CD4-positive, alpha-beta T cell treated with Interleukin-1 beta for 1 hour (primary cell): ENCODE measurements at regions not wholly inside any gene's neighbourhood (a gene's known extent, or its start where the extent isn't known, plus 50 kb on each side); places are given as distances from the start of the nearest gene placed in this dataset.

Experiments
- DNase-seq, 2 donors: peaks; one replicate each; pipeline ENCODE4 v3.0.0-alpha.2; 2020 to 2022

DNA sequence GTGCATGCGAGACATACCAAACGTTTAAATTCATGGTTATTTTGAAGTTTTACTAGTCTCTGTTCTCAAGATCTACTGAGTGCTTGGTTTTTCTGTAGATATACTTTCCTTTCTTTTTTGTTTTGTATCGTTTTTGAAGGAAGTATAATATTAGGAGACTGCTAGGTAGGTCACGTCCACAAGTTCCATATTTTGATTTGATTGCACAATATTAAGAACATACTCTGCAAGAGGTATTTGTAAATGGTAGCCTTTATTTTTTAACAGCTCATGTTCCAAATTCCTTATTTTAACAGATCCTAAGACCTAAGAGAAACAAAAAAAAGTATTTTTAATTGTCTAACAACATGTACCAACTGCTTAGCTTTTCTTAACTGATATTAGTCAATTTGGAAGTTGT is 156.7 kb downstream of the SERPINI1 start:
- DNase-seq = no peak

DNA sequence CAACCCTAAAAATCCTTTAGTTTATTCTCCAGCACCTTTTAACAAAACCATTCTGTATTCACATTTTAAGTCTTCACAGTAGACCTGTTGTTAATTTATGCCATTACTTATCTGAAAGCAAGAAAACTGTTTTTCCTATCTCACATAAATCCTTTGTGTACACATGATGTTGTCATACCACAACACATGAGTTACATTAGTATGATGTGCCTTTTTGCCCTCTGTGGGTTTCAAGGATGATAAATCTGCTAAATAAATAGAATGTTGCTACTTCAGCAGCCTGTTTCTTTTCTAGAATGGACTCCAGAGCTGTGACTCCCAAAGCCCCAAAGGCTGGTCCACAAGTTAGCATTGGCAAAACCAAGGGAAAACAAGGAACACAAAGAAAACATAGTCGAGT is 151.6 kb downstream of the SERPINI1 start:
- DNase-seq = no peak

DNA sequence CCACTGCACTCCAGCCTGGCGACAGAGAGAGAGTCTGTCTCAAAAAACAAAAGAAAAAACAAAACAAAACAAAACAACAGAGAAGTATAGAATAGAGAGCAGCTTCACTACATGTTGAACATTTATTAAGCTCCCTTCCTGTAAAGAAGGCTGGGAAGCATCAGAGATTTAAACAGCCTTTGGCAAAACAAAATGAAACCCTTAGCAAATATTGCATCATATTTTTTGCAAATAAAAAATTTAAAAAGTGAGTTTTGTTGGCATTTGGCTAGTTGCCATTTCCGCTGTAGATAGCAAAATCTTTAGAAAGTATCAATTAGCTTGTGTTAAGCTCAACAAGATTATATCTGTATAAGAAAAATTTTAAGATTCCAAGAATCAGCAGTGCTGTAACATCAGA is 151.2 kb downstream of the SERPINI1 start:
- DNase-seq = no peak

DNA sequence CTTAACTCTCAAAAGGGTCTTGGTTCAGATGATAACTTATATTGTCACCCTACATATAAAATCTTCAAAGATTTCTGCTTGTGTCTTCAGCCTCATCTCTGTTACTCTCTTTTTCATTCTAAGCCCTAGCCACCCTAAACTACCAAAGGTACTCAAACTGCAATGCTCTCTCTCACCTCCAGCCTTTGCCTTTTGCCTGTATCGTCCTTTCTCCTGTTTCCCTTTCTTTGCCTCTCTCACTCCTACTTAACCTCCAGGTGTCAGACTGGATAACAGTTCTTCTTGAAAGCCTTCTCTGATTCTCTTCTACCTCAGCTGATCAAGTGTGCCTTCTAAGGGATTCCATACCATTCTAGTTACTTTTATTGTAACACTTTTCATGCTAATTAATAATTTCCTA is 149.8 kb downstream of the SERPINI1 start:
- DNase-seq = no peak

DNA sequence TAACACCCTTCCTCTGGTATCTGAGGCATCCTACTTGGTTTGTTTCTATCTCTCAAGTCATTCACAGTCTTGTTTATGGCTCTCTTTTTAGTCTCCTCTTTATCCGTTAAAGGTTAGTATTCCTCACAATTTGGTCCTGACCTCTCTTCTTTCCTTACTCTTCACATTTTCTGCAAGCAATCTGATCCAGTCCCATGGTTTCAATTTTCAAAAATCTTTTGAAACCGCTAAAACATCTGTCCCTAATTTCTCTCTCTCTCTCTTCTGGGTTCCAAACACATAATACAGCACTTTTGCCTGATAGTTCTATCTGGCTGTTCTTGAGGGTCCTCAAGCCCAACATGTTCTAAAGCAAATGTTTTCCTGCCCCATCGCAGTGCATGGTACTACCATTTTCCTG is 149.0 kb downstream of the SERPINI1 start:
- no peak for DNase-seq

DNA sequence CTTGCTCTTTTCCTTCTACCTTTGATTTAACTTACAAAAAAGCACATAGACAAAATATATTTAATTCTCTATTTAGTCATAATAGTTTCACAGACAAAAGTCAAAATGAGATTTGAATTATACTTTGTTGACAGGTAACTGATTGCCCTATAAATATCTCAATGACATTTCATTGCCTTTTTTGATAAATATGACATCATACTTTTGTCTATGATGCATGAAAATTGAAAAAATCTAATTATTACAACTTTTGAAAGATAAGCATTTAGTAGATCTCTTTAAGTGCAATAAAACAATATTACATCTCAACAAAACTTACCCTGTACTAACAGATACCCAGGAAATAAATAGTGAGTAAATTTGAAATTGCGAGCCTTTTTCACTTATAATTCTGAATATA is 147.9 kb downstream of the SERPINI1 start:
- no peak for DNase-seq

DNA sequence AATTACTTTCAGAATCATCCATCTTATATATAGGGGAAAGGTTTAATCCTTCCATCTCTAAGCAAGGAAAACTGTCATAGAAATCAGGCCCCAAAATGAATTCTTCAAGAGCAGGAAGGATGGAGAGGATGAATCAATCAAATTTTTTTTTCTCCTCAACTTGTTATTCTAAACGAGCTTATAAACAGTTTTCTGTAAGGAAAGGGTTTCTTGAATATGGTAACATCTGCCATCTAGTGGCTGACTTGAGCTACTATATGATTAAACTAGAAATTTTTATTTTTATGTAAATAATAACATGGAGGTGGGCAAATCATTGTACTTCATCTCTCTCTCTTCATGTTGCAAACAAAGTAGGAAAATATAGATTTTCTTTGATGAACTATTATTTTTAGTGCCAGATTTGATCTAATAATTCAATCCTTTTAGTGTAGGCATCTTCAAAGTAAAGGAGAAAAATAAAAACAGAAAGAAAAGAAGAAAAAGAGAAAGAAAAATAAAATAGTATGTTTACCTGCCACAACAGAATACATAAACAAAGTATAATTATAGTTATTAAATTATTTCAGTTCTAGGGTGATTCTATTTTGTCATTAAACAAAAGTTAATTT is 146.6 kb downstream of the SERPINI1 start:
- peak in 1 of 2 donors; percentile 29 for DNase-seq

DNA sequence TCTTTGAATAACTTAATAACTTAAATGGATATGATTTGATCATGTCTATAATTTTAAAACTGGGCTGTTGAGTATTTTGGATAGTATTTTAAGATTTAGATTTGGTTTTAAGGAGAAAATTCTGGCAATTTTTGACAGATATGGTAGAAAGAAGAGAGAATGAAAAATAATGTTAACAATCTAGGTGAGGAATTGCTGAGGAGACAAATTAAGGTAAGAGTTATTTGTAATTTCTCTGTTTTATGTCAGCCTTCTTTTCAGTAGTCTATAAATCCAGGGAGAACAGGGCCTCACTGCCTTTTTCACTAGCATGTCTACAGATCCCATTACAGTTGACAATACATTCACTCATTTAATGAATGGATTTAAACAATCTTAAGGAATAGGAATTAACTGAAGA is 144.7 kb downstream of the SERPINI1 start:
- no peak for DNase-seq

DNA sequence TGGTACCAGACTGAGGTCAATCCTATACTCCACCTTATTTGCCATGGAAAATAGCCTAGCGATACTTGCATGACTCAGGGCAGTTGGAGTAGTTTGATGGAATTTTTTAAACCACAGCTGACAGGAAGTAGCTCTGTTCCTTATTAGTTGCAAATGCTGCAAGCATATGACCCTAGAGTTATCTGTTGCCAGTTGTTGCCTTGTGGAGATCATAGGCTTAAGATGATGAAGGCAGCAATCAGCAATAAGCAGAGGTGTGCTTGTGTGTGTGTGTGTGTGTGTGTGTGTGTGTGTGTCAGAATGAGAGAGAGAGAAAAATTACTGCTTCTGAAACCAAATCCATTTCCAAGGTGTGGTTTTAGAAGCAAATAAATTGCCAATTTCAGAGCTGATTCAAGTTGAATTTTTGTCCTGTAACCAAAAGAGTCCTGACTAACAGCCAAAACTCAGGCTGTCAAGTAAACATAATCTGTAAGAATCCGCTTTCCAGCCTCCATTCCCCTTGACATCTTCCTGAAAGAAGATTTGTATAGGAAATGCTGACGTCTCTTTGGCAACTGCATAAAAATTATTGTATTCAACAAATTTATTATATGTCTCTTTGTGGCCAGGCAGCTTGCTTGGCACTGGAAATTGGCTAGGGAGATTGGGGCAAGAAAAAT is 141.2 kb downstream of the SERPINI1 start:
- no peak for DNase-seq
